ENCODE measurements at regions not wholly inside any gene's neighbourhood (a gene's known extent, or its start where the extent isn't known, plus 50 kb on each side); places are given as distances from the start of the nearest gene placed in this dataset.

DNA sequence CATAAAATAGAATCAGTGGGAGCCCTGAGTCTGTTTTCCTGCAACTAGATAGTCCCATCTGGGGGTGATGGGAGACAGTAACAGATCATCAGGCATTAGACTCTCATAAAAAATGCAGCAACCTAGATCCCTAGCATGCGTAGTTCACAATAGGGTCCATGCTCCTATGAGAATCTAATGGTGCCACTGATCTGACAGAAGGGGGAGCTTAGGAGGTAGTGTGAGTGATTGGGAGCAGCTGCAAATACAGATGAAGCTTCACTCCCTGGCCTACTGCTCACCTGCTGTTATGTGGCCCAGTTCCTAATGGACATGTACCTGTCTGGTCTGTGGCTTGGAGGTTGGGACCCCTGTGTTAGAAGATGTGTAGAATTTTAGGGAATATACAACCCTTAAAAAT, 904.5 kb upstream of the EPHA7 start:
- H3K4me1 Mint-ChIP-seq = no peaks in the 10 kb centered on the region

DNA sequence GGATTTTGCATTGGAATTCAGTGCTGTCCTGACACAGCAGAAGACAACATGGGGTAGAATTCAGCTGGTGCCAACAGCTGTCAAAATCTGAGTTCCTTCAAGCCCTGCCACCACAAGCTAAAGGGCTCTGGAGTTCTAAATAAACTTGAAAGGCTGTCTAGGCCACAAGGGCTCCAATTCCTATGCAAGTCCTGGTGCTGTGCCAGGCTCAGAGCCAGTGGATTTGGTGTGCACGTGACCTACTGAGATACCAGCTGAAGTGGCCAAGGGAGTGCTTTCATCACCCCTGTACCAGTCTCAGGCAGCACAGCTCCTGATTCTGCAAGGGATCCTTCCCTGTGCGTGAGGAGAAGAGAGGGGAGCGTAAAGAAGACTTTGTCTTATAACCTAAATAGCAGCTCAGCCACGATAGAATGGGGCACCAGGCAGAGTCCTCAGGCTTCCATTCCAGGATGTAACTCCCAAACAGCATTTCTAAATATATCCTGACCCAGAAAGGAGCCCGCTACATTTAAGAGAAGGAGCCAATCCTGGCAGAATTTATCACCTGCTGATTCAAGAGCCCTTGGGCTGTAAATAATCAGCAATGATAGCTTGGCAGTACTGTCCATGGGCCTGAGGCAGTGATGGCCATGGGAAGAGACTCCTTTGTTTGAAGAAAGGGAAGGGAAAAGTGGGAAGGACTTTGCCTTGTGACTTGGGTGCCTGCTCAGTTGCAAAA, 881.2 kb upstream of the EPHA7 start:
- TF ChIP-seq, protein P1, sequence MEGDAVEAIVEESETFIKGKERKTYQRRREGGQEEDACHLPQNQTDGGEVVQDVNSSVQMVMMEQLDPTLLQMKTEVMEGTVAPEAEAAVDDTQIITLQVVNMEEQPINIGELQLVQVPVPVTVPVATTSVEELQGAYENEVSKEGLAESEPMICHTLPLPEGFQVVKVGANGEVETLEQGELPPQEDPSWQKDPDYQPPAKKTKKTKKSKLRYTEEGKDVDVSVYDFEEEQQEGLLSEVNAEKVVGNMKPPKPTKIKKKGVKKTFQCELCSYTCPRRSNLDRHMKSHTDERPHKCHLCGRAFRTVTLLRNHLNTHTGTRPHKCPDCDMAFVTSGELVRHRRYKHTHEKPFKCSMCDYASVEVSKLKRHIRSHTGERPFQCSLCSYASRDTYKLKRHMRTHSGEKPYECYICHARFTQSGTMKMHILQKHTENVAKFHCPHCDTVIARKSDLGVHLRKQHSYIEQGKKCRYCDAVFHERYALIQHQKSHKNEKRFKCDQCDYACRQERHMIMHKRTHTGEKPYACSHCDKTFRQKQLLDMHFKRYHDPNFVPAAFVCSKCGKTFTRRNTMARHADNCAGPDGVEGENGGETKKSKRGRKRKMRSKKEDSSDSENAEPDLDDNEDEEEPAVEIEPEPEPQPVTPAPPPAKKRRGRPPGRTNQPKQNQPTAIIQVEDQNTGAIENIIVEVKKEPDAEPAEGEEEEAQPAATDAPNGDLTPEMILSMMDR (IDR thresholded peaks at IDR 0.05) = no peak
- no peak for TF ChIP-seq EZH2 (IDR thresholded peaks at IDR 0.05; ENCODE audit: borderline replicate concordance, insufficient read depth, low read depth, low read length, poor library complexity, severe bottlenecking)
- H3K4me1 Mint-ChIP-seq = no peaks in the 10 kb centered on the region
- H4K20me1 ChIP-seq (ENCODE audit: control insufficient read depth, insufficient read depth, low read length, poor library complexity, severe bottlenecking) = no peaks in the 10 kb centered on the region
- DNase-seq (no peak), ATAC-seq (ENCODE audit: low read depth) (no peak)
- no peak overlapping the region for H3K4me3 Mint-ChIP-seq
- no peak overlapping the region for H3K4me2 ChIP-seq (replicated peaks; ENCODE audit: low read depth, low read length, poor library complexity, severe bottlenecking)
- no peaks in the 10 kb centered on the region for H3K27me3 Mint-ChIP-seq
- intact Hi-C loops (cut with micrococcal nuclease) = no loop called here
- peaks cover 0 to 3% (median 0%) of the 10 kb centered on the region in 3 donors for H3K9me3 ChIP-seq (ENCODE audit: control extremely low read depth in 1 of 3, control insufficient read depth in 2 of 3, insufficient read depth in 1 of 3, low read length in 2 of 3)
- no peaks in the 10 kb centered on the region for H3K36me3 ChIP-seq (replicated peaks in 1 of 2; ENCODE audit: control extremely low read depth in 1 of 2, control insufficient read depth in 1 of 2, extremely low read depth in 1 of 2, insufficient read depth in 2 of 2, low read length in 1 of 2)
- no peaks in the 10 kb centered on the region for H3K4me1 ChIP-seq (ENCODE audit: control insufficient read depth in 2 of 2, insufficient read depth in 2 of 2, low read length in 2 of 2)
- ChIA-PET CTCF (no interaction called here), POLR2A (no interaction called here)
- H3K27me3 ChIP-seq (replicated peaks in 1 of 4; ENCODE audit: control extremely low read depth in 1 of 4, control insufficient read depth in 3 of 4, insufficient read depth in 4 of 4, low read length in 3 of 4) = no peaks in the 10 kb centered on the region
- H2AFZ ChIP-seq (ENCODE audit: insufficient read depth, low read depth, low read length, poor library complexity, severe bottlenecking) = no peak overlapping the region
- H3K4me3 ChIP-seq (ENCODE audit: control extremely low read depth in 1 of 5, extremely low read depth in 1 of 5, insufficient read depth in 1 of 5, low read depth in 2 of 5, low read length in 4 of 5) = no peak overlapping the region
- H3K79me2 ChIP-seq (ENCODE audit: control insufficient read depth, insufficient read depth, low read length) = no peaks in the 10 kb centered on the region
- WGBS (ENCODE audit: insufficient coverage) = 90% methylated on average over 4 of the region's 5 CpGs
- H3K27ac Mint-ChIP-seq = no peak overlapping the region
- H3K9ac ChIP-seq (ENCODE audit: low read length) = no peak overlapping the region
- no peak overlapping the region for H3K27ac ChIP-seq (ENCODE audit: low read length in 2 of 2)
- no peaks in the 10 kb centered on the region for H3K9me3 Mint-ChIP-seq (ENCODE audit: insufficient read depth)

More for the DNA sequence above, 904.5 kb upstream of the EPHA7 start:
- H3K27ac ChIP-seq (ENCODE audit: low read length in 2 of 2) = no peak overlapping the region
- H2AFZ ChIP-seq (ENCODE audit: insufficient read depth, low read depth, low read length, poor library complexity, severe bottlenecking) = no peak overlapping the region
- H3K9ac ChIP-seq (ENCODE audit: low read length) = no peak overlapping the region
- peaks cover 2% of the 10 kb centered on the region for H3K9me3 Mint-ChIP-seq (ENCODE audit: insufficient read depth)
- H3K27ac Mint-ChIP-seq = no peak overlapping the region
- DNase-seq = no peak
- H3K79me2 ChIP-seq (ENCODE audit: control insufficient read depth, insufficient read depth, low read length) = no peaks in the 10 kb centered on the region
- H3K4me2 ChIP-seq (replicated peaks; ENCODE audit: low read depth, low read length, poor library complexity, severe bottlenecking) = no peak overlapping the region
- H4K20me1 ChIP-seq (ENCODE audit: control insufficient read depth, insufficient read depth, low read length, poor library complexity, severe bottlenecking) = no peaks in the 10 kb centered on the region
- H3K4me1 ChIP-seq (ENCODE audit: control insufficient read depth in 2 of 2, insufficient read depth in 2 of 2, low read length in 2 of 2) = no peaks in the 10 kb centered on the region
- ChIA-PET POLR2A (no interaction called here), CTCF (no interaction called here)
- intact Hi-C loops (cut with micrococcal nuclease) = no loop called here
- TF ChIP-seq, protein P1 (IDR thresholded peaks at IDR 0.05) = no peak
- no peak for TF ChIP-seq EZH2 (IDR thresholded peaks at IDR 0.05; ENCODE audit: borderline replicate concordance, insufficient read depth, low read depth, low read length, poor library complexity, severe bottlenecking)
- no peaks in the 10 kb centered on the region for H3K27me3 Mint-ChIP-seq
- ATAC-seq (ENCODE audit: low read depth) = no peak
- H3K36me3 ChIP-seq (replicated peaks in 1 of 2; ENCODE audit: control extremely low read depth in 1 of 2, control insufficient read depth in 1 of 2, extremely low read depth in 1 of 2, insufficient read depth in 2 of 2, low read length in 1 of 2) = no peaks in the 10 kb centered on the region
- peaks cover 0 to 2% (median 0%) of the 10 kb centered on the region in 3 donors for H3K9me3 ChIP-seq (ENCODE audit: control extremely low read depth in 1 of 3, control insufficient read depth in 2 of 3, insufficient read depth in 1 of 3, low read length in 2 of 3)
- H3K4me3 ChIP-seq (ENCODE audit: control extremely low read depth in 1 of 5, extremely low read depth in 1 of 5, insufficient read depth in 1 of 5, low read depth in 2 of 5, low read length in 4 of 5) = no peak overlapping the region
- no peaks in the 10 kb centered on the region for H3K27me3 ChIP-seq (replicated peaks in 1 of 4; ENCODE audit: control extremely low read depth in 1 of 4, control insufficient read depth in 3 of 4, insufficient read depth in 4 of 4, low read length in 3 of 4)
- no CpG with 5 or more reads among the region's 1 CpG for WGBS (ENCODE audit: insufficient coverage)
- H3K4me3 Mint-ChIP-seq = no peak overlapping the region

Measured in B cell (primary cell).